Jurkat, Clone E6-1 (cell line): ENCODE measurements at regions not wholly inside any gene's neighbourhood (a gene's known extent, or its start where the extent isn't known, plus 50 kb on each side); places are given as distances from the start of the nearest gene placed in this dataset.
A peak's percentile ranks its signal among the peaks of the same experiment; 100 is the strongest.

Experiments used
- DNase-seq: peaks from one replicate; pipeline ENCODE4 v3.0.0-alpha.2; 2011; ENCODE audit warnings: low read depth, low spot score
- H3K4me3 ChIP-seq: 2 replicates; pipeline ENCODE4 v1.5.1; 2011; ENCODE audit warnings: mild to moderate bottlenecking, low read length, control low read depth, moderate library complexity

- H3K4me3 ChIP-seq = no peak overlapping the region
- no peak for DNase-seq
Measured at GRCh38 chr6:8780653-8781052, 345.3 kb upstream of the SLC35B3 start.

GRCh38 chr6:8764733-8765132 is 329.4 kb upstream of the SLC35B3 start:
- DNase-seq = no peak

GRCh38 chr6:8760951-8761350 is 325.6 kb upstream of the SLC35B3 start:
- no peak overlapping the region for H3K4me3 ChIP-seq
- no peak for DNase-seq

More at GRCh38 chr6:8764733-8765132, 329.4 kb upstream of the SLC35B3 start:
- H3K4me3 ChIP-seq = no peak overlapping the region

GRCh38 chr6:8758412-8758811 is 323.1 kb upstream of the SLC35B3 start:
- H3K4me3 ChIP-seq = no peak overlapping the region
- DNase-seq = no peak

- no peak for DNase-seq
Measured at GRCh38 chr6:8750627-8751026, 315.3 kb upstream of the SLC35B3 start.

GRCh38 chr6:8749465-8749864 is 314.1 kb upstream of the SLC35B3 start:
- H3K4me3 ChIP-seq = no peak overlapping the region
- DNase-seq = no peak

More at GRCh38 chr6:8750627-8751026, 315.3 kb upstream of the SLC35B3 start:
- no peak overlapping the region for H3K4me3 ChIP-seq

- DNase-seq = peak; percentile 3
- peak overlapping the region; percentile 41 for H3K4me3 ChIP-seq
Measured at GRCh38 chr6:8743170-8743745, 307.9 kb upstream of the SLC35B3 start.

GRCh38 chr6:8739454-8739853 is 304.1 kb upstream of the SLC35B3 start:
- no peak overlapping the region for H3K4me3 ChIP-seq
- DNase-seq = no peak

GRCh38 chr6:8738951-8739350 is 303.6 kb upstream of the SLC35B3 start:
- no peak overlapping the region for H3K4me3 ChIP-seq
- no peak for DNase-seq

- no peak for DNase-seq
Measured at GRCh38 chr6:8736156-8736895, 301.0 kb upstream of the SLC35B3 start.

GRCh38 chr6:8733879-8734278 is 298.5 kb upstream of the SLC35B3 start:
- DNase-seq = no peak
- H3K4me3 ChIP-seq = no peak overlapping the region

More at GRCh38 chr6:8736156-8736895, 301.0 kb upstream of the SLC35B3 start:
- no peak overlapping the region for H3K4me3 ChIP-seq

- no peak overlapping the region for H3K4me3 ChIP-seq
- no peak for DNase-seq
Measured at GRCh38 chr6:8731874-8732273, 296.5 kb upstream of the SLC35B3 start.

- no peak for DNase-seq
- H3K4me3 ChIP-seq = no peak overlapping the region
Measured at GRCh38 chr6:8710668-8711431, 275.5 kb upstream of the SLC35B3 start.

- DNase-seq = no peak
- H3K4me3 ChIP-seq = no peak overlapping the region
Measured at GRCh38 chr6:8707956-8708772, 272.8 kb upstream of the SLC35B3 start.

- H3K4me3 ChIP-seq = no peak overlapping the region
- DNase-seq = no peak
Measured at GRCh38 chr6:8707369-8707768, 272.0 kb upstream of the SLC35B3 start.

GRCh38 chr6:8705435-8706020 is 270.2 kb upstream of the SLC35B3 start:
- H3K4me3 ChIP-seq = no peak overlapping the region
- no peak for DNase-seq

GRCh38 chr6:8703059-8703458 is 267.7 kb upstream of the SLC35B3 start:
- no peak for DNase-seq

GRCh38 chr6:8688821-8689220 is 253.5 kb upstream of the SLC35B3 start:
- DNase-seq = no peak
- H3K4me3 ChIP-seq = no peak overlapping the region

More at GRCh38 chr6:8703059-8703458, 267.7 kb upstream of the SLC35B3 start:
- no peak overlapping the region for H3K4me3 ChIP-seq

- DNase-seq = no peak
Measured at GRCh38 chr6:8686077-8686476, 250.7 kb upstream of the SLC35B3 start.

More at GRCh38 chr6:8686077-8686476, 250.7 kb upstream of the SLC35B3 start:
- no peak overlapping the region for H3K4me3 ChIP-seq
